ENCODE measurements at regions not wholly inside any gene's neighbourhood (a gene's known extent, or its start where the extent isn't known, plus 50 kb on each side); places are given as distances from the start of the nearest gene placed in this dataset.
"Not testable (repeated sequence)": the region's sequence is repeated elsewhere in the genome, so short reads cannot be mapped to it uniquely, and the experiment has no call there.

DNA sequence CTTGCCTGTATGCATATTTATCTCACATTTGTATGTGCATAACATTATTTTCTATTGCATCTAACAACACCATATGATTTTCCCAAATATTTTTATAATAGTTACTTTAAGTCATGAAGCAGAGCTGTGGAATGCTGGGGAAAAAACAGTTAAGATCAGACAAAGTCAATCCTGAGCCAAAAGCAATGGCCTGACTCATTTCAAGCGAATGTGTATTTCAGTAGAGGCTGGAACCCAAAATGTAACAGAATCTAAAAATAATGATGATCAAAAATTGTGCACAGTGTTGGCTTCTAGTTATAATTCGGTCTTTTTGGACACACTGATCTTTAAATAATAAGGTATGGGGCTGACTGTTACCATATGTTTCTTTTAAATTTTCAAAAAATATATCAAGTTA, 516.2 kb upstream of the ADGRL3 start:
- WGBS, 2 donors: 59 to 63% methylated on average over 2 of the region's 2 CpGs
- no peak for TF ChIP-seq EP300 (IDR thresholded peaks at IDR 0.05)
- no peak for TF ChIP-seq POLR2A (IDR thresholded peaks at IDR 0.05)
- TF ChIP-seq, protein P1, sequence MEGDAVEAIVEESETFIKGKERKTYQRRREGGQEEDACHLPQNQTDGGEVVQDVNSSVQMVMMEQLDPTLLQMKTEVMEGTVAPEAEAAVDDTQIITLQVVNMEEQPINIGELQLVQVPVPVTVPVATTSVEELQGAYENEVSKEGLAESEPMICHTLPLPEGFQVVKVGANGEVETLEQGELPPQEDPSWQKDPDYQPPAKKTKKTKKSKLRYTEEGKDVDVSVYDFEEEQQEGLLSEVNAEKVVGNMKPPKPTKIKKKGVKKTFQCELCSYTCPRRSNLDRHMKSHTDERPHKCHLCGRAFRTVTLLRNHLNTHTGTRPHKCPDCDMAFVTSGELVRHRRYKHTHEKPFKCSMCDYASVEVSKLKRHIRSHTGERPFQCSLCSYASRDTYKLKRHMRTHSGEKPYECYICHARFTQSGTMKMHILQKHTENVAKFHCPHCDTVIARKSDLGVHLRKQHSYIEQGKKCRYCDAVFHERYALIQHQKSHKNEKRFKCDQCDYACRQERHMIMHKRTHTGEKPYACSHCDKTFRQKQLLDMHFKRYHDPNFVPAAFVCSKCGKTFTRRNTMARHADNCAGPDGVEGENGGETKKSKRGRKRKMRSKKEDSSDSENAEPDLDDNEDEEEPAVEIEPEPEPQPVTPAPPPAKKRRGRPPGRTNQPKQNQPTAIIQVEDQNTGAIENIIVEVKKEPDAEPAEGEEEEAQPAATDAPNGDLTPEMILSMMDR (IDR thresholded peaks at IDR 0.05): no peak
- no peak for TF ChIP-seq POLR2AphosphoS5 (IDR thresholded peaks at IDR 0.05)
- Histone ChIP-seq H3K9me3 (no peaks in the 10 kb centered on the region), H3K27ac (no peak overlapping the region), H3K27me3 (no peaks in the 10 kb centered on the region), H3K36me3 (no peaks in the 10 kb centered on the region), H3K4me3 (no peak overlapping the region), H3K4me1 (no peaks in the 10 kb centered on the region)
- intact Hi-C loops (cut with DNase I): no loop called here
- DNase-seq: no peak

DNA sequence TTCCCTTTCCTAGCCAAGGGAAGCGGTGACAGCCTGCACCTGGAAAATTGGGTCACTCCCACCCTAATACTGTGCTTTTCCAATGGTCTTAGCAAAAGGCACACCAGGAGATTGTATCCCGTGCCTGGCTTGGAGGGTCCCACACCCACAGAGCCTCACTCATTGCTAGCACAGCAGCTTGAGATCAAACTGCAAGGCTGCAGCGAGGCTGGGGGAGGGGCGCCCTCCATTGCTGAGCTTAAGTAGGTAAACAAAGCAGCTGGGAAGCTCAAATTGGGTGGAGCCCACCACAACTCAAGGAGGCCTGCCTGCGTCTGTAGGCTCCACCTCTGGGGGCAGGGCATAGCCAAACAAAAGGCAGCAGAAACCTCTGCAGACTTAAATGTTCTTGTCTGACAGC, 504.1 kb upstream of the ADGRL3 start:
- H3K4me1 ChIP-seq; H3K4me3 ChIP-seq; intact Hi-C loops (cut with DNase I); DNase-seq; H3K36me3 ChIP-seq; H3K27me3 ChIP-seq; H3K9me3 ChIP-seq; H3K27ac ChIP-seq: not testable (repeated sequence)
- 88 to 89% methylated on average over 5 of the region's 5 CpGs for WGBS, 2 donors

DNA sequence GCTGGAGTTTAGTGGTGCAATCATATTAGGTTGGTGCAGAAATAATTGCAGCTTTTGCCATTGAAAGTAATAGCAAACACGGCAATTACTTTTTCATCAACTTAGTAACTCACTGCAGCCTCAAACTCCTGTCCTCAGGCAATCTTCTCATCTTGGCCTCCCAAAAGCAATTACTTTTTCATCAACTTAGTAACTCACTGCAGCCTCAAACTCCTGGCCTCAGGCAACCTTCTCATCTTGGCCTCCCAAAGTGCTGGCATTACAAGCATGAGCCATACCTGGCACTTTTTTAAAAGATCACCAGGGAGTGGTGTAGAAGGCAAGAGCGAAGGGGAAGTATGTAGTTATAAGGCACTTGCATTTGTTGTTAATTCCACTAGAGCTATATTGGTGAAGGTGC, 491.1 kb upstream of the ADGRL3 start:
- Histone ChIP-seq H3K36me3 (no peaks in the 10 kb centered on the region), H3K9me3 (no peaks in the 10 kb centered on the region), H3K27ac (no peak overlapping the region), H3K4me1 (no peaks in the 10 kb centered on the region), H3K4me3 (no peak overlapping the region), H3K27me3 (no peaks in the 10 kb centered on the region)
- WGBS, 2 donors: 88 to 92% methylated on average over 2 of the region's 2 CpGs
- intact Hi-C loops (cut with DNase I): no loop called here
- no peak for DNase-seq
- TF ChIP-seq POLR2A (IDR thresholded peaks at IDR 0.05): no peak

DNA sequence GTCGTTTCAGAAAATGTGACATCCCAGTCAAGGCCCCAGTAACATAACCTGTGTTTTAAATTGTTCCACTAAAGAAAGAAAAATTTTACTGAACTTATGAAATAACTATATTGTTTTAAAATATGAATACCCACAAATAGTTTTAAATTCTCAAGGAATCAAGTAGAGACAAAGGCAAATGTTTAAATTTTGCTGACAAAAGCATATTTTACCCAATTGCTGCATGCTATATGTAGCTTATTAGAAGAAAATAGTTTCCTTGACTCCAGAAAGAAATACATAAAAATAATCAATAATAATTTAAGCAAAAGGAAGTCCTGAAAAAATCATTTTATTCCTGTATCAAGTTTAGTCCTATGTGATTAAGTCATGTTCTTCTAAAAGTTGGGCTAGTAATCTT, 481.3 kb upstream of the ADGRL3 start:
- Histone ChIP-seq H3K4me1 (no peaks in the 10 kb centered on the region), H3K27ac (no peak overlapping the region), H3K27me3 (no peaks in the 10 kb centered on the region), H3K36me3 (no peaks in the 10 kb centered on the region), H3K9me3 (no peaks in the 10 kb centered on the region), H3K4me3 (no peak overlapping the region)
- no peak for DNase-seq
- 24 to 64% methylated on average over 1 of the region's 1 CpG for WGBS, 2 donors
- TF ChIP-seq POLR2AphosphoS5 (IDR thresholded peaks at IDR 0.05): no peak
- TF ChIP-seq, protein P1 (IDR thresholded peaks at IDR 0.05): no peak
- no peak for TF ChIP-seq EP300 (IDR thresholded peaks at IDR 0.05)
- TF ChIP-seq POLR2A (IDR thresholded peaks at IDR 0.05): no peak
- intact Hi-C loops (cut with DNase I): no loop called here

DNA sequence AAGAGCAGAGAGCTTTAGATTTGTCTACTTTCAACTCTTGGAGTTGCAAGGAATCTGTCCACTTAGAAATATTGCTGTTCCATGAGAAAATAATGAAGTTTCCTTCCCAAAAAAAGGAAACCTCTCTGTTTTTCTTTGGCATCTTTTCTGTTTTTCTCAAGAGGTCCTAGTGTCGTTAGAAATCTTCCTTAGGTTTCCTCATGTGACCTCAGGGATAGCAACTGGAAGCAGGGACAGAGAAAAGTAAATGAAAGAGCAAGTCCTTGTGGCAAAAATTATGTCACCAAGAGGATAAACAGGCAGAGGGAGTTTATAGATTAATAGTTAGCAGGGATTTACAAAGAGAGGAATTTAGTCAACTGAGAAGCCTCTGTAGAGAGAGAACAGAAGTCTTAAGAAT, 478.4 kb upstream of the ADGRL3 start:
- Histone ChIP-seq H3K36me3 (no peaks in the 10 kb centered on the region), H3K4me3 (no peak overlapping the region), H3K9me3 (no peaks in the 10 kb centered on the region), H3K27me3 (no peaks in the 10 kb centered on the region), H3K4me1 (no peaks in the 10 kb centered on the region), H3K27ac (no peak overlapping the region)
- 39 to 40% methylated on average over 1 of the region's 1 CpG for WGBS, 2 donors
- intact Hi-C loops (cut with DNase I): no loop called here
- DNase-seq: no peak
- TF ChIP-seq, protein P1 (IDR thresholded peaks at IDR 0.05): no peak

DNA sequence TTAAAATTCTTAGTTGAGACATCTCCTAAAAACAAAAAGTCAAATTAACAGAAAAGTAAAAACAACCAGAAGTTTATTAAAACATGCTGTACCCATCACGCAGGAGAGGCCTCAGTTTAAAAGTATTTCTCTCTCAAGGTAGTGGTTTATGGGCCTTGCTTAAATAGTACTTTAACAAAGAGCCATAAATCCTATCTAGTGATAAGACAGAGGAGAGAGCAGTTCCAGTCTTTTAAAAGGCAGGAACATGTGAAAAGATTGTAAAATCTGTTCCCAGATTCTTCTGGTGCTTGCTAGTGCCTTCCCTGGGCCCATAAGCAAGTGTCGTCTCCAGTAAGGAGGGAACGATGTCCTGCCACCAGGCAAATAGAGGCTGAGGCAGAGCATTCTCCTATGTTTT, 476.3 kb upstream of the ADGRL3 start:
- TF ChIP-seq POLR2AphosphoS5 (IDR thresholded peaks at IDR 0.05): no peak
- no peak for TF ChIP-seq EP300 (IDR thresholded peaks at IDR 0.05)
- TF ChIP-seq, protein P1 (IDR thresholded peaks at IDR 0.05): no peak
- no peak for TF ChIP-seq POLR2A (IDR thresholded peaks at IDR 0.05)
- no peaks in the 10 kb centered on the region for H3K4me1 ChIP-seq
- no peak for DNase-seq
- intact Hi-C loops (cut with DNase I): no loop called here
- H3K27ac ChIP-seq: no peak overlapping the region
- H3K36me3 ChIP-seq: no peaks in the 10 kb centered on the region
- H3K4me3 ChIP-seq: no peak overlapping the region
- no peaks in the 10 kb centered on the region for H3K27me3 ChIP-seq
- 35 to 57% methylated on average over 3 of the region's 3 CpGs for WGBS, 2 donors
- no peaks in the 10 kb centered on the region for H3K9me3 ChIP-seq

Measured in sigmoid colon (tissue), 6 donors.